ENCODE measurements at regions not wholly inside any gene's neighbourhood (a gene's known extent, or its start where the extent isn't known, plus 50 kb on each side); places are given as distances from the start of the nearest gene placed in this dataset.

DNA sequence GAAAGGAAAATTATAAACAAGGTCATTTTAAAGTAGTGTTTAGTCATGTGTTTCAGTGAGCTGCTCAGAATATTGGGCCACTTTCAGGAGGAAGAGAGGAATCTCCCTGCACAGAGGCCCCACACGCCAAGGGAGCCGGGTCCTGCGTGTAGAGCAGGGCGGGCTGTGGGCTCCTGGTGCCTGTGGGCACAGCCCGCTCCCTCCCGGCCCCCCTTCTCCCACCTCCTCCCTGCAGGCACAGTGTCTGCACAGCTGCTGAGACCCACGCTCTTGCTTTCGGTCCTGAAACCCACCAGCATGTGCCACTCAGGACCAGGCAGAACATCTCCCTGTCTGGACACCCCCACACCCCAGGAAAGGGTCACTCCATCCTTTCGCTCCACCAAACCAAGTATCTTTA lies 167.6 kb upstream of the SALL3 start:
- H3K79me2 ChIP-seq (ENCODE audit: control insufficient read depth, insufficient read depth, low read length): no peaks in the 10 kb centered on the region
- no peaks in the 10 kb centered on the region for H3K36me3 ChIP-seq (ENCODE audit: control insufficient read depth, insufficient read depth, low read length)
- H3K4me3 ChIP-seq (replicated peaks in 1 of 4; ENCODE audit: control extremely low read depth in 1 of 4, insufficient read depth in 1 of 4, low read depth in 3 of 4, low read length in 4 of 4): no peak overlapping the region
- H3K27me3 ChIP-seq (ENCODE audit: control insufficient read depth, insufficient read depth, low read length): no peaks in the 10 kb centered on the region
- no peaks in the 10 kb centered on the region for H3K4me1 ChIP-seq (ENCODE audit: control insufficient read depth, extremely low read depth, insufficient read depth, low read length)
- no peak overlapping the region for H3K4me2 ChIP-seq (ENCODE audit: extremely low read depth, insufficient read depth, low read length)
- peaks cover 5% of the 10 kb centered on the region for H3K9me3 ChIP-seq (ENCODE audit: control insufficient read depth, insufficient read depth, low read depth, low read length)
- no peak overlapping the region for H2AFZ ChIP-seq (ENCODE audit: low read length)
- H3K27ac ChIP-seq (ENCODE audit: insufficient read depth, low read length): no peak overlapping the region
- TF ChIP-seq EZH2 (IDR thresholded peaks at IDR 0.05; ENCODE audit: low read length, missing control alignments): no peak
- TF ChIP-seq, protein P1, sequence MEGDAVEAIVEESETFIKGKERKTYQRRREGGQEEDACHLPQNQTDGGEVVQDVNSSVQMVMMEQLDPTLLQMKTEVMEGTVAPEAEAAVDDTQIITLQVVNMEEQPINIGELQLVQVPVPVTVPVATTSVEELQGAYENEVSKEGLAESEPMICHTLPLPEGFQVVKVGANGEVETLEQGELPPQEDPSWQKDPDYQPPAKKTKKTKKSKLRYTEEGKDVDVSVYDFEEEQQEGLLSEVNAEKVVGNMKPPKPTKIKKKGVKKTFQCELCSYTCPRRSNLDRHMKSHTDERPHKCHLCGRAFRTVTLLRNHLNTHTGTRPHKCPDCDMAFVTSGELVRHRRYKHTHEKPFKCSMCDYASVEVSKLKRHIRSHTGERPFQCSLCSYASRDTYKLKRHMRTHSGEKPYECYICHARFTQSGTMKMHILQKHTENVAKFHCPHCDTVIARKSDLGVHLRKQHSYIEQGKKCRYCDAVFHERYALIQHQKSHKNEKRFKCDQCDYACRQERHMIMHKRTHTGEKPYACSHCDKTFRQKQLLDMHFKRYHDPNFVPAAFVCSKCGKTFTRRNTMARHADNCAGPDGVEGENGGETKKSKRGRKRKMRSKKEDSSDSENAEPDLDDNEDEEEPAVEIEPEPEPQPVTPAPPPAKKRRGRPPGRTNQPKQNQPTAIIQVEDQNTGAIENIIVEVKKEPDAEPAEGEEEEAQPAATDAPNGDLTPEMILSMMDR (conservative IDR thresholded peaks at IDR 0.05 in 1 of 2, IDR thresholded peaks at IDR 0.05 in 1 of 2; ENCODE audit: low read depth in 1 of 2, low read length in 2 of 2): no peak
- no peaks in the 10 kb centered on the region for H4K20me1 ChIP-seq (ENCODE audit: control insufficient read depth, extremely low read depth, insufficient read depth, low read length)
- H3K9ac ChIP-seq (ENCODE audit: insufficient read depth, low read length): no peak overlapping the region
- DNase-seq (ENCODE audit: low read depth in 2 of 2): no peak

- Histone ChIP-seq H3K4me3 (replicated peaks in 1 of 4; ENCODE audit: control extremely low read depth in 1 of 4, insufficient read depth in 1 of 4, low read depth in 3 of 4, low read length in 4 of 4) (no peak overlapping the region), H4K20me1 (ENCODE audit: control insufficient read depth, extremely low read depth, insufficient read depth, low read length) (no peaks in the 10 kb centered on the region), H3K9me3 (ENCODE audit: control insufficient read depth, insufficient read depth, low read depth, low read length) (peaks cover 5% of the 10 kb centered on the region), H3K36me3 (ENCODE audit: control insufficient read depth, insufficient read depth, low read length) (no peaks in the 10 kb centered on the region), H3K4me2 (ENCODE audit: extremely low read depth, insufficient read depth, low read length) (no peak overlapping the region), H3K27ac (ENCODE audit: insufficient read depth, low read length) (no peak overlapping the region), H2AFZ (ENCODE audit: low read length) (no peak overlapping the region), H3K4me1 (ENCODE audit: control insufficient read depth, extremely low read depth, insufficient read depth, low read length) (no peaks in the 10 kb centered on the region), H3K27me3 (ENCODE audit: control insufficient read depth, insufficient read depth, low read length) (no peaks in the 10 kb centered on the region), H3K9ac (ENCODE audit: insufficient read depth, low read length) (no peak overlapping the region), H3K79me2 (ENCODE audit: control insufficient read depth, insufficient read depth, low read length) (no peaks in the 10 kb centered on the region)
- TF ChIP-seq, protein P1 (conservative IDR thresholded peaks at IDR 0.05 in 1 of 2, IDR thresholded peaks at IDR 0.05 in 1 of 2; ENCODE audit: low read depth in 1 of 2, low read length in 2 of 2): no peak
- TF ChIP-seq EZH2 (IDR thresholded peaks at IDR 0.05; ENCODE audit: low read length, missing control alignments): no peak
- no peak for DNase-seq (ENCODE audit: low read depth in 2 of 2)
Observed at GRCh38 chr18:78813156-78813555, 166.5 kb upstream of the SALL3 start.

- Histone ChIP-seq H4K20me1 (ENCODE audit: control insufficient read depth, extremely low read depth, insufficient read depth, low read length) (no peaks in the 10 kb centered on the region), H2AFZ (ENCODE audit: low read length) (no peak overlapping the region), H3K9me3 (ENCODE audit: control insufficient read depth, insufficient read depth, low read depth, low read length) (peaks cover 5% of the 10 kb centered on the region), H3K27ac (ENCODE audit: insufficient read depth, low read length) (no peak overlapping the region), H3K4me1 (ENCODE audit: control insufficient read depth, extremely low read depth, insufficient read depth, low read length) (no peaks in the 10 kb centered on the region), H3K4me3 (replicated peaks in 1 of 4; ENCODE audit: control extremely low read depth in 1 of 4, insufficient read depth in 1 of 4, low read depth in 3 of 4, low read length in 4 of 4) (no peak overlapping the region), H3K9ac (ENCODE audit: insufficient read depth, low read length) (no peak overlapping the region), H3K27me3 (ENCODE audit: control insufficient read depth, insufficient read depth, low read length) (no peaks in the 10 kb centered on the region), H3K36me3 (ENCODE audit: control insufficient read depth, insufficient read depth, low read length) (no peaks in the 10 kb centered on the region), H3K4me2 (ENCODE audit: extremely low read depth, insufficient read depth, low read length) (no peak overlapping the region), H3K79me2 (ENCODE audit: control insufficient read depth, insufficient read depth, low read length) (no peaks in the 10 kb centered on the region)
- DNase-seq (ENCODE audit: low read depth in 2 of 2): no peak
- no peak for TF ChIP-seq EZH2 (IDR thresholded peaks at IDR 0.05; ENCODE audit: low read length, missing control alignments)
- TF ChIP-seq, protein P1 (conservative IDR thresholded peaks at IDR 0.05 in 1 of 2, IDR thresholded peaks at IDR 0.05 in 1 of 2; ENCODE audit: low read depth in 1 of 2, low read length in 2 of 2): no peak
Observed at GRCh38 chr18:78813936-78814710, 165.5 kb upstream of the SALL3 start.

Data from fibroblast of lung (primary cell).